HepG2 (cell line): ENCODE measurements at regions not wholly inside any gene's neighbourhood (a gene's known extent, or its start where the extent isn't known, plus 50 kb on each side); places are given as distances from the start of the nearest gene placed in this dataset.

Experiments
- ATAC-seq: fragments of 200-7000 bp; cut with Tn5 transposase; 3 replicates; pipeline ENCODE4 v1.9.1; 2020; ENCODE audit warnings: mild to moderate bottlenecking, moderate library complexity
- BruUV-seq: library from RNA; stranded (reverse); fragments of 400-500 nt; replicated peaks from 2 replicates; lab custom pipeline; 2021; lab: Mats Ljungman, UMichigan
- CTCF ChIA-PET: fragments of 300-600 bp; formaldehyde crosslinking; extraction: SDS; loops from one replicate; lab custom pipeline; 2021; ENCODE audit warnings: low total read pairs, inconsistent platforms, low intra/inter-chr PET ratio; lab: Yijun Ruan, JAX
- POLR2A ChIA-PET: fragments of 350-600 bp; sonication (Branson Sonifier 250); formaldehyde crosslinking; loops from one replicate; lab custom pipeline; 2020; ENCODE audit warnings: antibody characterized with exemption, inconsistent platforms; lab: Yijun Ruan, JAX
- DNase-seq: peaks from one replicate; pipeline ENCODE4 v3.0.0-alpha.2; 2015; ENCODE audit warnings: low spot score
- FAIRE-seq: peaks from 3 replicates; lab custom pipeline; 2011; peaks lifted over from hg19 to GRCh38; lab: Jason Lieb, UNC
- H2AFZ ChIP-seq: one replicate; pipeline ENCODE4 v1.6.1; 2011; ENCODE audit warnings: low read length, inconsistent platforms
- H3K27ac ChIP-seq: fragments of 300-600 bp; 3 replicates; pipeline ENCODE4 v1.8.0; 2011; ENCODE audit warnings: mixed run types, mild to moderate bottlenecking, mixed read lengths, low read length, inconsistent platforms; ENCODE audit not compliant: insufficient read depth; ENCODE audit errors: extremely low read length
- H3K27me3 ChIP-seq, 2 experiments: fragments of 200-600 bp in 1 of 2; 2 replicates in 1 of 2; 3 replicates in 1 of 2; pipeline versions ENCODE4 v1.6.0 to v1.8.0; 2011; ENCODE audit warnings: low read length in 2 of 2, mild to moderate bottlenecking in 2 of 2, moderate library complexity in 2 of 2, inconsistent platforms in 1 of 2; ENCODE audit not compliant: insufficient read depth in 2 of 2, control insufficient read depth in 1 of 2
- H3K36me3 ChIP-seq, 2 experiments: fragments of 200-600 bp in 1 of 2; replicated peaks in 1 of 2; 2 replicates in 1 of 2; 3 replicates in 1 of 2; pipeline versions ENCODE4 v1.5.1 to v1.8.0; 2011; ENCODE audit warnings: low read length in 2 of 2, inconsistent platforms in 1 of 2; ENCODE audit not compliant: insufficient read depth in 2 of 2, control insufficient read depth in 1 of 2
- H3K4me1 ChIP-seq: 2 replicates; pipeline ENCODE4 v1.5.1; 2012; ENCODE audit warnings: low read length, inconsistent platforms; ENCODE audit not compliant: insufficient read depth
- H3K4me2 ChIP-seq: 2 replicates; pipeline ENCODE4 v1.6.0; 2011; ENCODE audit warnings: low read depth, low read length, inconsistent platforms
- H3K4me3 ChIP-seq, 3 experiments: fragments of 200-600 bp in 1 of 3; sonication (generic), shearing (Covaris generic) in 1 of 3; replicated peaks in 1 of 3; 2 replicates each; pipeline ENCODE4 v1.5.1; 2011 to 2016; ENCODE audit warnings: low read length in 3 of 3, inconsistent platforms in 2 of 3, low read depth in 2 of 3, mild to moderate bottlenecking in 2 of 3, control low read depth in 1 of 3, mixed read lengths in 1 of 3; ENCODE audit not compliant: insufficient read depth in 1 of 3
- H3K79me2 ChIP-seq: one replicate; pipeline ENCODE4 v1.6.1; 2011; ENCODE audit warnings: low read length, inconsistent platforms; ENCODE audit not compliant: insufficient read depth
- H3K9ac ChIP-seq: 2 replicates; pipeline ENCODE4 v1.6.0; 2011; ENCODE audit warnings: mild to moderate bottlenecking, low read depth, low read length, inconsistent platforms; ENCODE audit not compliant: insufficient read depth
- H3K9me3 ChIP-seq: 2 replicates; pipeline ENCODE4 v1.5.1; 2012; ENCODE audit warnings: mild to moderate bottlenecking, low read length
- H4K20me1 ChIP-seq: 2 replicates; pipeline ENCODE4 v1.6.0; 2011; ENCODE audit warnings: inconsistent platforms, mild to moderate bottlenecking, low read length, moderate library complexity; ENCODE audit not compliant: insufficient read depth
- AHR ChIP-seq: IDR thresholded peaks from 2 replicates; pipeline ENCODE4 v1.6.1; 2018; ENCODE audit warnings: missing genetic modification reagents, missing compliant biosample characterization
- ATAD3A ChIP-seq: sonication (generic); formaldehyde crosslinking; IDR thresholded peaks from 2 replicates; pipeline ENCODE4 v1.4.0; 2020; ENCODE audit warnings: missing genetic modification reagents
- CENPX ChIP-seq: sonication (generic); formaldehyde crosslinking; IDR thresholded peaks from 2 replicates; pipeline ENCODE4 v1.9.0; 2021; ENCODE audit warnings: mild to moderate bottlenecking, missing genetic modification reagents, moderate library complexity
- JUND ChIP-seq: sonication (generic); formaldehyde crosslinking; IDR thresholded peaks from 2 replicates; pipeline ENCODE4 v1.8.0; 2022; ENCODE audit warnings: mild to moderate bottlenecking, missing genetic modification reagents
- KAT8 ChIP-seq: IDR thresholded peaks from 2 replicates; pipeline ENCODE4 v1.6.1; 2016; ENCODE audit warnings: missing genetic modification reagents, missing compliant biosample characterization
- MEIS2 ChIP-seq: sonication (generic); formaldehyde crosslinking; IDR thresholded peaks from 2 replicates; pipeline ENCODE4 v1.9.0; 2021; ENCODE audit warnings: mild to moderate bottlenecking, missing genetic modification reagents
- PAX8 ChIP-seq: sonication (generic); formaldehyde crosslinking; IDR thresholded peaks from 2 replicates; pipeline ENCODE4 v1.8.0; 2022; ENCODE audit warnings: mild to moderate bottlenecking, missing genetic modification reagents, borderline replicate concordance
- ZNF235 ChIP-seq: sonication (generic); formaldehyde crosslinking; IDR thresholded peaks from 2 replicates; pipeline ENCODE4 v1.8.1; 2023; ENCODE audit warnings: mild to moderate bottlenecking, missing genetic modification reagents, borderline replicate concordance
- ZNF737 ChIP-seq: sonication (generic); formaldehyde crosslinking; IDR thresholded peaks from 2 replicates; pipeline ENCODE4 v1.5.0; 2020; ENCODE audit warnings: missing genetic modification reagents, mild to moderate bottlenecking, borderline replicate concordance
- WGBS: methylation state at CpG from one replicate; pipeline ENCODE4 v1.1.6; 2017; ENCODE audit warnings: low lambda C conversion rate; 5-methylcytosine and 5-hydroxymethylcytosine counted together
- in situ Hi-C: cut with HindIII; loops from 2 replicates; pipeline ENCODE4 v1.10.0; 2017; ENCODE audit warnings: low pct_unique_long_range_greater_than_20kb; ENCODE audit not compliant: extremely low pct_ligation_motif_present
- intact Hi-C: fragments of 100-400 bp; cut with micrococcal nuclease; formaldehyde crosslinking; loops from one replicate; pipeline ENCODE4 v1.10.0; 2022; ENCODE audit not compliant: unreplicated experiment
- TF ChIP-seq, protein P1 (sequence below): sonication (generic); formaldehyde crosslinking; conservative IDR thresholded peaks from 2 replicates; pipeline ENCODE4 v1.4.0; 2020; ENCODE audit warnings: missing genetic modification reagents
- TF ChIP-seq, protein P2 (sequence below), 2 experiments: fragments of 450-650 bp in 1 of 2; sonication (generic) in 1 of 2; formaldehyde crosslinking; IDR thresholded peaks; 2 replicates each; pipeline versions ENCODE4 v1.5.0 to v1.8.0; 2020 to 2022; ENCODE audit warnings: mild to moderate bottlenecking in 1 of 2, missing genetic modification reagents in 1 of 2
- TF ChIP-seq, protein P3 (sequence below): sonication (generic); formaldehyde crosslinking; IDR thresholded peaks from 2 replicates; pipeline ENCODE4 v1.5.1; 2020; ENCODE audit warnings: missing genetic modification reagents, mild to moderate bottlenecking, borderline replicate concordance

DNA sequence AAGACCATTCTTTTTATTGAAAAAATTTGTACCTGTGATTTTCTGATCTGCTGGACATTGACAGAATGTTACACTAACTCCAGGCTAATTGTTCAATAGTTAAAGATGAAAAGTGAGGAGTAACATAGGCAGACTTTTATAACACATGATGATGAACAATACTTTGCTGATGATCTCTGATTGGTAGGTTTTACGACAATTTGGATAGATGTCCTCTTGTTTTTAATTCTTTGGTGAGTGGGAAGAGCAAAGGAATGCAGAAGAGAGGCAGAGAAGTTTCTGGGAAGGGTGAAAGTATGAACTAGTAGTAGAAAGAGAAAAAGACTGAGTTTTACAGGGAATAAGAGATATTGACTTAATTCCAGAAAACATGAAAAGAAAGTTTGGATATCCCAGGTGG lies 267.3 kb upstream of the HAND2 start:
- H3K36me3 ChIP-seq: no peaks in the 10 kb centered on the region
- ChIA-PET POLR2A (no interaction called here), CTCF (no interaction called here)
- no peaks in the 10 kb centered on the region for H3K27me3 ChIP-seq
- no peaks in the 10 kb centered on the region for H3K79me2 ChIP-seq
- H3K9ac ChIP-seq: no peak overlapping the region
- in situ Hi-C loops: no loop called here
- no peak overlapping the region for H2AFZ ChIP-seq
- H3K9me3 ChIP-seq: no peaks in the 10 kb centered on the region
- intact Hi-C loops: no loop called here
- BruUV-seq: no TSS peak
- FAIRE-seq (no peak), DNase-seq (no peak), ATAC-seq (no peak)
- WGBS: 0% methylated on average over 1 of the region's 1 CpG
- no peaks in the 10 kb centered on the region for H4K20me1 ChIP-seq
- H3K4me2 ChIP-seq: no peak overlapping the region
- TF ChIP-seq, protein P1, sequence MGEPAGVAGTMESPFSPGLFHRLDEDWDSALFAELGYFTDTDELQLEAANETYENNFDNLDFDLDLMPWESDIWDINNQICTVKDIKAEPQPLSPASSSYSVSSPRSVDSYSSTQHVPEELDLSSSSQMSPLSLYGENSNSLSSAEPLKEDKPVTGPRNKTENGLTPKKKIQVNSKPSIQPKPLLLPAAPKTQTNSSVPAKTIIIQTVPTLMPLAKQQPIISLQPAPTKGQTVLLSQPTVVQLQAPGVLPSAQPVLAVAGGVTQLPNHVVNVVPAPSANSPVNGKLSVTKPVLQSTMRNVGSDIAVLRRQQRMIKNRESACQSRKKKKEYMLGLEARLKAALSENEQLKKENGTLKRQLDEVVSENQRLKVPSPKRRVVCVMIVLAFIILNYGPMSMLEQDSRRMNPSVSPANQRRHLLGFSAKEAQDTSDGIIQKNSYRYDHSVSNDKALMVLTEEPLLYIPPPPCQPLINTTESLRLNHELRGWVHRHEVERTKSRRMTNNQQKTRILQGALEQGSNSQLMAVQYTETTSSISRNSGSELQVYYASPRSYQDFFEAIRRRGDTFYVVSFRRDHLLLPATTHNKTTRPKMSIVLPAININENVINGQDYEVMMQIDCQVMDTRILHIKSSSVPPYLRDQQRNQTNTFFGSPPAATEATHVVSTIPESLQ (CRISPR knock-in tag): no peak
- TF ChIP-seq ATAD3A (CRISPR knock-in tag) (no peak), MEIS2 (no peak), AHR (CRISPR knock-in tag) (no peak), CENPX (no peak), PAX8 (CRISPR knock-in tag) (no peak), KAT8 (CRISPR knock-in tag) (no peak), JUND (CRISPR knock-in tag) (no peak), ZNF737 (CRISPR knock-in tag) (no peak), ZNF235 (CRISPR knock-in tag) (no peak)
- TF ChIP-seq, protein P2, sequence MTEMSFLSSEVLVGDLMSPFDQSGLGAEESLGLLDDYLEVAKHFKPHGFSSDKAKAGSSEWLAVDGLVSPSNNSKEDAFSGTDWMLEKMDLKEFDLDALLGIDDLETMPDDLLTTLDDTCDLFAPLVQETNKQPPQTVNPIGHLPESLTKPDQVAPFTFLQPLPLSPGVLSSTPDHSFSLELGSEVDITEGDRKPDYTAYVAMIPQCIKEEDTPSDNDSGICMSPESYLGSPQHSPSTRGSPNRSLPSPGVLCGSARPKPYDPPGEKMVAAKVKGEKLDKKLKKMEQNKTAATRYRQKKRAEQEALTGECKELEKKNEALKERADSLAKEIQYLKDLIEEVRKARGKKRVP (CRISPR knock-in tag; IDR thresholded peaks at IDR 0.05): no peak
- TF ChIP-seq, protein P3, sequence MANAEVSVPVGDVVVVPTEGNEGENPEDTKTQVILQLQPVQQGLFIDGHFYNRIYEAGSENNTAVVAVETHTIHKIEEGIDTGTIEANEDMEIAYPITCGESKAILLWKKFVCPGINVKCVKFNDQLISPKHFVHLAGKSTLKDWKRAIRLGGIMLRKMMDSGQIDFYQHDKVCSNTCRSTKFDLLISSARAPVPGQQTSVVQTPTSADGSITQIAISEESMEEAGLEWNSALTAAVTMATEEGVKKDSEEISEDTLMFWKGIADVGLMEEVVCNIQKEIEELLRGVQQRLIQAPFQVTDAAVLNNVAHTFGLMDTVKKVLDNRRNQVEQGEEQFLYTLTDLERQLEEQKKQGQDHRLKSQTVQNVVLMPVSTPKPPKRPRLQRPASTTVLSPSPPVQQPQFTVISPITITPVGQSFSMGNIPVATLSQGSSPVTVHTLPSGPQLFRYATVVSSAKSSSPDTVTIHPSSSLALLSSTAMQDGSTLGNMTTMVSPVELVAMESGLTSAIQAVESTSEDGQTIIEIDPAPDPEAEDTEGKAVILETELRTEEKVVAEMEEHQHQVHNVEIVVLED (CRISPR knock-in tag): no peak
- no peak overlapping the region for H3K4me3 ChIP-seq
- no peak overlapping the region for H3K27ac ChIP-seq
- H3K4me1 ChIP-seq: no peaks in the 10 kb centered on the region
